Stimulated activated CD4-positive, alpha-beta T cell treated with anti-CD3 and anti-CD28 coated beads, Interleukin-1b, Interleukin-23, amount 100 ng/mL, for 24 hours (primary cell): ENCODE measurements at regions not wholly inside any gene's neighbourhood (a gene's known extent, or its start where the extent isn't known, plus 50 kb on each side); places are given as distances from the start of the nearest gene placed in this dataset.

Source experiments
- DNase-seq, 4 experiments: peaks; one replicate each; pipeline ENCODE4 v3.0.0-alpha.2; 2020; ENCODE audit warnings: low read depth in 4 of 4, low spot score in 1 of 4

DNA sequence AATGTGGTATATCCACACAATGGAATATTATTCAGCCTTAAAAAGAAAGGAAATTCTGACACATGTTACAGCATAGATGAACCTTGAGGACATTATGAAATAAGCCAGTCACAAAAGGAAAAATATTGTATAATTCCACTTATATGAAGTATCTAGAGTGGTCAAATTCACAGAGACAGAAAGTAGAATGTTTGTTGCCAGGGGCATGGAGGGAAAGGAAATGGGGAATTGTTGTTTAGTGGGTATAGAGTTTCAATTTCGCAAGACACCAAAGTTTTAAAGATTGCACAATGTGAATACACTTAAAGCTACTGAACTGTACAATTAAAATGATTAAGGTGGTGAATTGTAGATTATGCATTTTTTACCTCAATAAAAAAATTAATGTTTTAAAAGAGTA is 92.9 kb downstream of the TXNL1 start:
- DNase-seq = no peak

DNA sequence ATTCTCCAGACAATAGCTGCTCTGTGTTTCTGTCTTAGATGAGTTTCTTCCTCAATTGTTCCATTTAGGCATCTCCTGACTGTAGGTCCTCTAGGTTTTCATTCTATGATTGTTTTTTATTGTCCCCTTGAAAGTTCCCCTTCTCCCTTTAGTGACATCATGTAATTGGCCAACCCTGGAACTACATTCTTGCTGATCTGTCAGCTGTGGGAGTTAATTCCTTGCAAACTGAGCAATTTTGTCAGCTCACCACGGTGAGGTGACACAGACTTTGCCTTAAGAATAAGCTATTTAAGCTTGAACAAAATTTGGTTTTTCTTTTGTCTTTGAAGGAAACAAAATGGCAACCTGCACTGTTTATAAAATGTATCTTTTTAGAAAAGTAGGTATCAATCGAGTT is 95.9 kb downstream of the TXNL1 start:
- DNase-seq = no peak

DNA sequence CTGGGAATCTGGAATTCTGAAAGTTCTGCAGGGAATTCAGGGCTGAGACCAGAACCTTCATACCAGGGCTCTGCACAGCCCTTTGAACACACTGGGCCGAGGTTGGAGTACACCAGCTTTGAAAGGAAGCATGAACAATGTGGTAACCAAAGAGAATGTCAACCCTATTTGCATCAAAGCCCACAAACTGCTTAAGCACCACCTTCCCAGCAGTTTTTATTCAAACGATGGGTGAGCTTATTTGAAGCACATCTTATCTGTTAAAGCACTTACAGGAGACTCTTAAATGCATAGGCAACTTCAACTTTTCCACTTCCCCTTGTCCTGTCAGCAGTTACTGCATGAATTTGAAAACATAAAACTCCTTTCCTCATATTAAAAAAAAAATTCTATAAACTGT is 96.6 kb downstream of the TXNL1 start:
- no peak for DNase-seq

DNA sequence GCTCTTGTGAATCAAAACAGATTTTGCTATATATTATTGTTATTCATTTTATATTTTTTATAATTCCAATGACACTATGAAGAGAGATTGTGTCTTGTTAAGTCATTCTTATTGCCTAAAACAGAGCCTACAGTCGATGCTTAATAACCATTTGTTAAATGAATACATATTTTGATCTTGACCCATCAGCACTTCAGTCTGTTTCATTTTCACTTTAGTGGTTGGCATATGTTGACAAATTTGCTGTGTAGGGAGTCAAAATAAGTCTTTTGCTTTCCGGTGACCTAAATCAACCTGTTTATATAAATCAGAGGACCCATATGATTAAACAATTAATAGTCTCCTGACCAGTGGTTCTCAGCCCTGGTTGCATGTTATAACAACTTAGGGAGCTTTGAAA is 97.1 kb downstream of the TXNL1 start:
- DNase-seq = no peak

DNA sequence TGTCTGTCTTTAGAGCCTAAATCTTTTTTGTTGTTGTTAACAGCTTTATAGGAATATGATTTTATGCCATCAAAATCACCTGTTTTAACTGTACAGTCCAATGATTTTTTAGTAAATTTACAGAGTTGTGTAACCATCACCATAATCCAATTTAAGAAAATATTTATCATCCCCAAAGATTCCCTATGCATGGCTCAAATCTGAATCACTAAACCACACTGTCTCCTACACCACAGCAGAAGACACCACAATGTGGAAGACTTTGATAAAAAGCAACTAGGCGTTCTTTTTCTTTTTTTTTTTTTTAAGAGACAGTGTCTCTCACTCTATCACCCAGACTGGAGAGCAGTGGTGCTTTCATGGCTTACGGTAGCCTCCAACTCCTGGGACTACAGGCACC is 99.6 kb downstream of the TXNL1 start:
- no peak for DNase-seq

DNA sequence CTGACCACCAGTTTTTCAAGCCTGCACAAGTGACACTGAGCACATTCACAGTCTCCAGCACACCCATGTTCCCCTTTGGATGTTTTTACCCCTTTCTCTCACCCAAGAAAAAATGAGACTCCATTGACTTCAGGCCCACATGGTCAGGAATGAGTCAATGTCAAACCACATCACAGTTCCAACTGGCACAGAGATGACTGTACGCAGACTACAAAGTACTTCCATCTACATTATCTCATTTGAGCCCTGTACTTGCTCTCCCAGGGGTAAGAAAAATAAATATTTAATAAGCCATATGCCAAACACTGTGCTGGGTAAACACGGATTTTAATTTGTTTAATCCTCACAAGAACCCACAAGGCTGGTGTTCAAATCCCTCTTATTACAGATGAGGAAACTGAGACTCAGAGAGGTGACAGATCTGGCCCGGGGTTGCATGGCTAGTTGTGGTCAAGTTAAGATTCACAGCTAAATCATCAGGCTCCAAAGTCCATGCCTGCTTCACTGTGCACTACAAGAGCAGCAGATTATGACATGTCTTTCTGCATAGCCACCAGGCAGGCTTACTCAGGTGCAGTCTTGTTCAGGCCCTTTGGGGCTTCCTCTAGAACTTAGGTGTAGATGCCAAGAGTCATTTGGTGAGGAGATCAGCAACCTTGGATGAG is 106.1 kb downstream of the TXNL1 start:
- DNase-seq = peak in 1 of 4 experiments; percentile 12

DNA sequence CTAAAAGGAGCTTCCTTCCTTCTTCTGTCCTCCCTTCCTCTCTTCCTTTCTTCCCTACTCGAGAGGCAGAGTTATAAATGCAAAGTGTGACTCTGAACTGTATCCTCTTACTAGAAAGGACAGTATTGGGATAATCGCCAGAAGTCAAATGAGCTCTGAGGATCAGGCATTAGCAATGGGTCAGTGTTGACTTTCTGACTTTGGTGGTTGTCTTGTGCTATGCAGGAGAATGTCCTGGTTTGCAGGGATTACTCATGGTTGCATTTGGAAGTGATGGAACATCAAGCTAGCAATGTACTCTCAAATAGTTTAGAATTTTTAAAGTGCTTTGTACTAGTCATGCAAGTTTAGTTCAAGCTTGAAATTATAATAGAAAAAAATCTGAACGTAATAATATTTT is 115.6 kb downstream of the TXNL1 start:
- DNase-seq = no peak

DNA sequence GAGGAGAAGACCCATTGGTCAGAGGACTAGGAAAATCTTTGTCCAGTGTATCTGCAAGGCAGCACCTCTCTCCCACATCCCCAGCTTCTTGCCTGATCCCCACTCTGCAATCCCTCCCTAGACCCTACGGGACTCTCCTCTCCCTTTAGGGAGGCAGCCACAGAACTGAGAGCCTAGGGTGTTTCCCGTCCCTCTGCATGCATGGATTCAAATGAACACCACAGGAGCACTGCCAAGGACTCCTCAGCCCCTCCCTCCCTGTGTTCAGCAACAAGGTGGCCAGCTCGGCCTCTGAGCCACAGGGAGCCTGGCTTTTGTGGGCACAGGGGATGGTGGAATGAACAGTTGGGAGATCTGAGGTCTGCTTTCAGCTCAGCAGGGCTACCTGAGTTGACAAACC is 117.1 kb downstream of the TXNL1 start:
- DNase-seq = no peak

DNA sequence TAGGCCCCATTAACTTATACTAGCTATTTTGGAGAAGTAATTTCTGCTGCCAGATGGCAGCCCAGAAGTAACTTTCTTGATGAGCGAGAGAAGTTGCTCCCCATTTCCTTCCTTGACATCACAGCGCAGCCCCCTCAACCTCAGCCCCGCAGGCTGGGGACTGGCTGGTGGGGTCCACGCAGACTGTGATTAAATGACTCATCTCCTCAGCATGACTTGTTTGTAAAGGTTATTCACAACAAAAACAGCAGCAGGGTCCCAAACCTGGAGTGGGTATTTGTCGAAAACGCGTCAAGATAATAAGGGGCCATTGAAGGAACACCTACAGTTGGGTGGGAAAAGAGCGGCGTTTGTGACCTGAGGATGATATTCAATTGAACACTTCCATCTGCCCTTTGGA is 120.6 kb downstream of the TXNL1 start:
- DNase-seq = no peak

DNA sequence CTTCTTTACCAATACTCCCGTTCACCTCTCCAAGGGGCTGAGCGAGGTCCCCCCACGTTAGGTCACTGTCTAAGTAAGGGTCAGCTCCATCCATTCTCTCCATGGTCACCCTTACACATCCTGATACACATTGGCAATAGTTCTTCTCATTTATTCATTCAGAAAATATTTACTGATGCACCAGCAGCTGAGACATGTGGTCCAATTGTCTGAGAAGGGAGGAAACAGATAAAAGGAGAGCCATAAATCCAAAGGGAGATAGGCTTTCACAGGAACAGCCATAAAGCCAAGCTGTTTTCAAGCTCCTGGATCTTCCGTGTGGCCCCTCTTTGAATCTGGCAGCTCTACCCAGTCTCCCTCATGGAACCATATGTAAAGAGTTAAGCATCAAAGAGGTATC is 121.2 kb downstream of the TXNL1 start:
- no peak for DNase-seq

DNA sequence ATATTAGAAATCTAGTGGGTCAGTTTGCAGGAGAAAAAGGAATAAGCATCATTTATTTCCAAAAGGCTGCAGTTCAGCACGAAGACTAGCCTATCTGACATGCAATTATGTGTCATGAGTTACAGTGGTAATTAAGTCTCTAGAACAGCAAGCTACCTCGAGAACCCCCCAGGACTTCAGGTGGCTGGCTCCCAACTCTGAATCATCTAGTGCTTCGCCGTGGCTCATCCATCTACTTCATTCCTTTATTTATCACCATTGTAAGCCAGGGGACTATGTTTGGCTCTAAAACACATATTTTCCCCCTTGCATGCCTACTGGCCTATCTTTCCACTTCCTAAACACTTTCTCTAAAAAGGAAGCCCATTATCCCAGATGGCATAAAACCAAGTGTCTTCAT is 121.6 kb downstream of the TXNL1 start:
- no peak for DNase-seq

DNA sequence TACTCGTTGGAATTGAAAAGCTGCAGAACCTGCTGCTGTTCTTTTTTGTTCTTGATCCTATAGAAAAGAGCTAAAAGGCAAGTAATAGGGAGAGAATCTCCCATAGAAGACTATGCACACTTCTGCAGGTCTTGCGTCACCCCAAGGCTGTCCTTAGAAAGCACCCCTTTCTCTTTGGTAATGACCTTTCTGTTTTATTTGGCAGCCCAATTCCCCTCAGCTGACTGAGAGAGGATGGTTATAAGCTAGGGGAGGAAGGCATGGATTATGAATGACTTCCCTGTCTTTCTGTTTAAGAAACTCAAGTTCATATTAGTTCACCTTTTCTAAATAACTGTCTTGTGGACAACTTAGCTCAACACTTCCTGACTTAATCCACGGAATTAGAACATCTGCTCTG is 122.9 kb downstream of the TXNL1 start:
- no peak for DNase-seq

DNA sequence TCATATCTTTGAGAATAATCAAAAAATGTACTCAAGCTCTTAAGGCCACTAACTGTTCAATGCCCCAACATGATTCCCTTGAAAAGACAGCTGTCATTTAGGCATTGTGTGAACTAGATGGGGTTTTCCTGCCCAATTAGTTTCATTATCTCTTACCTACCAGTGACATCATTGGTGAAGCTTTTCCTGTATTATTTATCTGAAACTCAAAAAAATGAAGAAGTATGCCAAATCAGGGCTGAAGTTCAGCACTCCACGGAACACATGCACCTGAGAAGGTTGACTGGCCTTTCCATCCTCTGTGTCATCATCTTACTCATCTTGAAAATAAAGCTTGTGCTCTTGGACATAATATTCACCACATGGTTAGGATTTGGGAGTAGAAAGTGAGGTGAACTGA is 126.4 kb downstream of the TXNL1 start:
- no peak for DNase-seq

DNA sequence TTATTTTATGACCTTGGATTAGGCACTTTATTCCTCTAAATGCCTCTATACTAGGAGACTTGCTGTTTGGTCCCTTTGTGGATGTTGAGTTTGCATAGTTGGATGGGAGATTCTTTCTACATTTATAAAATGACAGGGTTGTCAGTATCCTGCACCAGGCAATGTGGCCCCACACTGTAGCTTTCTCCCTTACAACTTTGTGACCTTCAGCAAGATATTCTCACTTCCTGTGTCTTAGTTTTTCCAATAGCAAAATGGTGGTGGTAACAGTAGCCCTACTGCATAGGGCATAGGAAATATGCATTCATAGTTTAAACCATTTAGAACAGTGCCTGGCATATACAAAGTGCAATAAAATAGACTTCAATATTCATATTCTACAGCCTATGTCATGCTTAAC is 128.3 kb downstream of the TXNL1 start:
- DNase-seq = no peak

DNA sequence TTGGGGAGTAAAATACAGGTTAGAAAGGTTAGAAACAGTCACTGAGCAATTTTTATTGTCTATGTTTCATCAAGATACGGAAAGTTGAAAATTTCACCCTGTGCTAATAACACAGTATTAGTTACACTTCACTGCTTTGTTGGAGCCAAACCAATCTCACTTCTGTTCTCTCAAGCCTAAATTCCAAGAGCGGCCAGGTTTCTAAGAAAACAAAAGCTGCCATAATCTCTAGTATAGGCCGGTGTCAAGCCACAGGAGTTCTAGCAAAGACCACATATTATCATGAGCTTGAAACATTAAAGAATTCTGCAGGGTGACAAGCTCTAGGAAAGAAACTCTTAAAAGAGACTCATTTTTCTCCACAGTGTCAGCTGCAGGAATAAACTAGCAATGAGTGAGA is 128.7 kb downstream of the TXNL1 start:
- no peak for DNase-seq

DNA sequence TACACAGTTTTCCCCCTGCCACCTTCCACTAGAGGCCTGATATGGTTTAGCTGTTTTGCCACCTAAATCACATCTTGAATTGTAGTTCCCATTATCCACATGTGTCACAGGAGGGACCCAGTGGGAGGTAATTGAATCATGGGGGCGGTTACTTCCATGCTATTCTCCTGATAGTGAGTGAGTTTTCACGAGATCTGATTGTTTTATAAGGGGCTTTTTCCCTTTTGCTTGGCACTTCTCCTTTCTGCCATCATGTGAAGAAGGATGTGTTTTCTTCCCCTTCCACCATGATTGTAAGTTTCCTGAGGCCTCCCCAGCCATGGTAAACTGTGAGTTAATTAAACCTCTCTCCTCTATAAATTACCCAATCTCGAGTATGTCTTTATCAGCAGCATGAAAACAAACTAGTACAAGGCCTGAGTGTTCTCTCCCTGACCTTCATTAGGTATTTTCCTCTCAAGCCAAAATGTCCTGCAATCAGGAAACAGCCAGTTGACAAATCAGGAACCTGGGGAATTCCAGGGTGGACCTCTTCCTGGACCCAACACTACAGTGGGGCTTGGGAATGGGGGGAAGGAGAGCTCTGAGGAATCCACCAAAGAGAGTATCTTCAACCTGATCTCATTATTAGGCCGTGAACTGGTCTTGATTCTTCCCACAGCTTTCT is 129.9 kb downstream of the TXNL1 start:
- no peak for DNase-seq

DNA sequence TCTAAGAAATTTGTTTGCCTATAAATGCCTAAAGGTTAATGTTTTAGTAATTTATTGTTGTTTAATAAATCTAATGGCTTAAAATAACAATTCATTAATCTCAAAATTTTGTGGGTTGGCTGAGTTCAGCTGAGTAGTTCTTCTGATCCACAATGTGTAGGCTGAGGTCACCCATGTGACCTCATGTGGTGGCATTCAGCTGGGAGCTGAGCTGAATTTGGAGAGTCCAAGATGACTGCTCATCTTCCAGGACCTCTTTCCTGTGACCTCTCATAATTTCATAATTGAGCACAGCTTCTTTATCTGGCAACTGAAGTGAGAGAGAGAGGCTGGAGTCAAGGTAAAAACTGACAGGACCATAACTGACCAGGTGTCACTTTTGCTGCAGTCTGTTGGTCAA is 132.4 kb downstream of the TXNL1 start:
- DNase-seq = no peak

DNA sequence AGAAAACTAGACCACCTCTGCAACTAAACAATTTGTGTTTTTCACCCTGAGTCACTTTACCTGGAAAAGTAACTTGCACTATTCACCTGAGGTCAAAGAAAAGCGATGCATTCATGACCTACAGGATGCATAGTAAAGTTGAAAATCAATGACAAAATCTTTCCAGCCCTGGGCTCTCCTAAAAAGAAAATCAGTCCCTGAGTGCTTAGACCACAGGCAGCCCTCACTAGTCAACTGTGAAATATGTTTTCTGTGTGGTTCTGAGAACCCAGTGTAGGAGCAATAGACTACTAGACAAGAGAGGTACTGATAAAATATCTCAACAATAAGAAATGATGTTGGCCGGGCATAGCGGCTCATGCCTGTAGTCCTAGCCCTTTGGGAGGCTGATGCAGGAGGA is 133.1 kb downstream of the TXNL1 start:
- DNase-seq = no peak

DNA sequence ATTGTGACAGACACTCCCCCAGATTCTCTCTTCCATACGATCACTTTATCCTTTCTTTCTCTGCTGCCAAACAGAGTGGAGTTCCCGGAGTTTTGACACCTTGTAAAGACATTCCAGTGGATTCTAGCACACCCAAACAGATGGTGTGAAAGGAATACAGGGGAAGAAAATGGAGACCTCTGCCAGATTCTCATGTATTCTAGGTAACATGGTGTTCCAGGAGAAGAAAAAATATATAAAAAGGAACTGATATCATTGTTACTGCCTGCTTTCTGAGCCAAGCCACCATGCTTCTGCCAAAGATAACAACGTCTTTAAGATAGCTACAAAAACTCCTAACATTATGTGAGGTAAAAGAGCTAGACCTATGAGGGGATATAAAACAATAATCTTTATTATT is 136.5 kb downstream of the TXNL1 start:
- no peak for DNase-seq

DNA sequence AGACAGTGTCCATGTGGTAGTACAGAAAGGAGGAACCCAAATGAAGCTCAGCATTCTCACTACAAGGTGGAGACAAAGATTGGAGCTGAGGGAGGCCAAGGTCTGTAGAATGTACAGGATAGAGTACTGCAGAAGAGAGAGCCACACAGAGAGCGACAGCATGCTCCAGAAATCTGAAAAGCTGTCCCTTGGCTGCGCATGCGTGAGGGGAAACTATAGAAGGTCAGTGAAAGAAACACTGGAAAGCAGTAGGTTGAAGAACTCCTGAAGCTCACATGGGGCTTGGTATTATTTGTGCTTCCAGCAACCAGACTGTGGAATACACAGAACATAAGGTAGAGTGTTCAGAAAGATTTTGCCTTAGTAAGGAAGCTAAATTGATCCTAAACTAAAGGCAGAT is 142.5 kb downstream of the TXNL1 start:
- no peak for DNase-seq

DNA sequence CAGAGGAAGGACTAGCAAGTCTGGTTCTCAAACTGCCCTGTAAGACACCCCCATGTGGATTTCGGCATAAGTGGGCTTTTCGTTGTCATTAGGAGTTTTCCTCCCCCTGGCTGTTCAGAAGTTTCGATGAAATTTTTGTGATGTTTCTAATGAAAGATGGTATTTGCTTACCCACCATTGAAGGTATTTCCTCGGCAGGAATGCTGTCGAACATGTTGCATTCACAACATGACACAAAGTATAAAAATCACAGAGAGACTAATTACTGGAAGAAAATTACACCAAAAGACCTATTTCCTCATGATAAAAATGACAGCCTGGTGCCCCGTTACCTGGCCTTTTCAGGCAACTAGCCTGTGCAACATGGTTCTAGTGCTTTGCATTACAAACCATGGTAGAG is 144.9 kb downstream of the TXNL1 start:
- no peak for DNase-seq

DNA sequence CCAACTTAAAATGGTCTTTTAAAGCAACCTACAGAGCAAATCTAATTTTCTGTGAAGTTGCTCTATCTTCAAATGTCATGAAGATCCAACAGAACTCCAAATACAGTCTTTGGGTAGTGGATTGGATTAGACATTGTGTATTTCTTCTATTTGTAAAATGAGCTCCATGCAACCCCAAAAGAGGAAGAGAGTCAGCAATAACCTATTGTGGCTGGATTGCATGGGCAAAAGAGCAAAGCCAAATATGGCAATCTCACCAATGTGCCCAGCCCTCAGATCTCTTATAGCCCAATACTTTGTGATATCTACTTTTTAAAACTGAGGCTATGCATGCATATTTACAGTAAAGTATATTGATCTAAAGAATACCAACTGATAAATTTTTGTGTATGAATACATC is 146.3 kb downstream of the TXNL1 start:
- DNase-seq = no peak

DNA sequence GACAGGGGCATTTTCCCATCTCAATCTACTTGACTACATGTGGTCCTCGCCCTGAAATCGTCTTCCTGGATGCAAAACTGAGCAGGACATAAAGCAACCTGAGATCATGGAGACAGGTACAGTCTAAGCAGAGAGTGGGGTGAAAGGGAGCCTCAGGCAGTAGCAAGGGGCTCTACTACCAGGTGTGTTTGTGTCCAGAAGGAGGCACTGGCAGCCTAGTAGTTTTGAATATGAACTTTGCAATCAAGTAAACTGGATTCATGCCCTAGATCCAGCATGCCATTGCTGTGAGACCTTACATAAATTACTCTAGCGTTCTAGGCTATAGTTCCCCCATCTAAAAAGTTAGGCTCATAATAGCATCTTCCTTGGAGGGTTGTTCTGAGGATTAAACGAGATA is 147.4 kb downstream of the TXNL1 start:
- DNase-seq = no peak
